Activated CD4-positive, CD25-positive, alpha-beta regulatory T cell treated with anti-CD3 and anti-CD28 coated beads, Interleukin-2, amount 50 U/mL, for 72 hours (primary cell): ENCODE measurements at regions not wholly inside any gene's neighbourhood (a gene's known extent, or its start where the extent isn't known, plus 50 kb on each side); places are given as distances from the start of the nearest gene placed in this dataset.

Experiments used
- DNase-seq: peaks from one replicate; pipeline ENCODE4 v3.0.0; 2021

GRCh38 chr12:58496411-58497190 is 423.7 kb downstream of the LRIG3 start:
- no peak for DNase-seq

GRCh38 chr12:58500399-58500798 is 419.9 kb downstream of the LRIG3 start:
- DNase-seq: no peak

- DNase-seq: no peak
These were observed 418.1 kb downstream of the LRIG3 start for GRCh38 chr12:58502226-58502625.

GRCh38 chr12:58502841-58503240 is 417.5 kb downstream of the LRIG3 start:
- no peak for DNase-seq

GRCh38 chr12:58503731-58504130 is 416.6 kb downstream of the LRIG3 start:
- DNase-seq: no peak

- DNase-seq: no peak
These were observed 416.0 kb downstream of the LRIG3 start for GRCh38 chr12:58504143-58504938.

- DNase-seq: no peak
These were observed 411.0 kb downstream of the LRIG3 start for GRCh38 chr12:58509116-58509885.

- no peak for DNase-seq
These were observed 406.9 kb downstream of the LRIG3 start for GRCh38 chr12:58513301-58513834.

- DNase-seq: no peak
These were observed 406.5 kb downstream of the LRIG3 start for GRCh38 chr12:58513852-58514251.

GRCh38 chr12:58519839-58520238 is 400.5 kb downstream of the LRIG3 start:
- DNase-seq: no peak

GRCh38 chr12:58521152-58521551 is 399.2 kb downstream of the LRIG3 start:
- no peak for DNase-seq

GRCh38 chr12:58521796-58522195 is 398.5 kb downstream of the LRIG3 start:
- DNase-seq: no peak

- no peak for DNase-seq
These were observed 396.9 kb downstream of the LRIG3 start for GRCh38 chr12:58523360-58523759.

GRCh38 chr12:58528271-58528670 is 392.0 kb downstream of the LRIG3 start:
- no peak for DNase-seq

- no peak for DNase-seq
These were observed 391.1 kb downstream of the LRIG3 start for GRCh38 chr12:58529114-58529665.

GRCh38 chr12:58529897-58530741 is 390.2 kb downstream of the LRIG3 start:
- no peak for DNase-seq

- no peak for DNase-seq
These were observed 389.6 kb downstream of the LRIG3 start for GRCh38 chr12:58530742-58531062.

GRCh38 chr12:58532855-58533608 is 387.3 kb downstream of the LRIG3 start:
- DNase-seq: no peak

- no peak for DNase-seq
These were observed 386.7 kb downstream of the LRIG3 start for GRCh38 chr12:58533652-58534051.

- no peak for DNase-seq
These were observed 383.0 kb downstream of the LRIG3 start for GRCh38 chr12:58537278-58537677.

GRCh38 chr12:58539295-58539694 is 381.0 kb downstream of the LRIG3 start:
- DNase-seq: no peak
